ENCODE measurements at regions not wholly inside any gene's neighbourhood (a gene's known extent, or its start where the extent isn't known, plus 50 kb on each side); places are given as distances from the start of the nearest gene placed in this dataset.

- TF ChIP-seq POLR2A (IDR thresholded peaks at IDR 0.05; ENCODE audit: low read length) (no peak), GATA1 (IDR thresholded peaks at IDR 0.05; ENCODE audit: low read depth, low read length) (no peak)
These were observed 90.3 kb downstream of the DUSP6 start for GRCh38 chr12:89261982-89262381.
